Mucosa of descending colon (tissue), 3 donors: ENCODE measurements at regions not wholly inside any gene's neighbourhood (a gene's known extent, or its start where the extent isn't known, plus 50 kb on each side); places are given as distances from the start of the nearest gene placed in this dataset.

Experiments
- ATAC-seq: fragments of 200-7000 bp; cut with Tn5 transposase; one replicate; pipeline ENCODE4 v1.9.1; 2020; ENCODE audit warnings: mild to moderate bottlenecking, moderate library complexity
- DNase-seq, 3 donors: peaks; one replicate each; pipeline ENCODE4 v3.0.0-alpha.2; 2020
- H3K36me3 ChIP-seq: fragments of 200-600 bp; one replicate; pipeline ENCODE4 v1.8.0; 2021; ENCODE audit warnings: low read depth, mild to moderate bottlenecking
- H3K4me1 ChIP-seq: fragments of 200-600 bp; one replicate; pipeline ENCODE4 v1.8.0; 2021; ENCODE audit warnings: low read depth, mild to moderate bottlenecking
- H3K4me3 ChIP-seq: fragments of 200-600 bp; one replicate; pipeline ENCODE4 v1.8.0; 2021; ENCODE audit warnings: mild to moderate bottlenecking
- H3K9me3 ChIP-seq: fragments of 200-600 bp; one replicate; pipeline ENCODE4 v1.8.0; 2021; ENCODE audit warnings: mild to moderate bottlenecking
- intact Hi-C, 2 donors: fragments of 100-400 bp; cut with DNase I in 1 of 2; cut with micrococcal nuclease in 1 of 2; formaldehyde crosslinking; loops; one replicate each; pipeline versions ENCODE4 v1.11.0 to v1.11.1; 2022; cut with DNase I, micrococcal nuclease
- TF ChIP-seq, protein P1 (sequence below): fragments of 200-600 bp; IDR thresholded peaks from one replicate; pipeline ENCODE4 v1.8.0; 2022; ENCODE audit warnings: antibody characterized with exemption, mild to moderate bottlenecking
- donor health status: DM: no; HTN: no; CAD: no; lungs with moderate emphysema.
- donor health status: DM: no; HTN: no; CAD: no.
- donor health status: DM: no; HTN: yes; CAD: no.

GRCh38 chr12:65546528-65546927 is 268.0 kb downstream of the MSRB3 start:
- Histone ChIP-seq H3K36me3 (no peaks in the 10 kb centered on the region), H3K4me3 (no peak overlapping the region), H3K9me3 (peaks cover 2% of the 10 kb centered on the region), H3K4me1 (no peaks in the 10 kb centered on the region)
- no peak for ATAC-seq
- TF ChIP-seq, protein P1, sequence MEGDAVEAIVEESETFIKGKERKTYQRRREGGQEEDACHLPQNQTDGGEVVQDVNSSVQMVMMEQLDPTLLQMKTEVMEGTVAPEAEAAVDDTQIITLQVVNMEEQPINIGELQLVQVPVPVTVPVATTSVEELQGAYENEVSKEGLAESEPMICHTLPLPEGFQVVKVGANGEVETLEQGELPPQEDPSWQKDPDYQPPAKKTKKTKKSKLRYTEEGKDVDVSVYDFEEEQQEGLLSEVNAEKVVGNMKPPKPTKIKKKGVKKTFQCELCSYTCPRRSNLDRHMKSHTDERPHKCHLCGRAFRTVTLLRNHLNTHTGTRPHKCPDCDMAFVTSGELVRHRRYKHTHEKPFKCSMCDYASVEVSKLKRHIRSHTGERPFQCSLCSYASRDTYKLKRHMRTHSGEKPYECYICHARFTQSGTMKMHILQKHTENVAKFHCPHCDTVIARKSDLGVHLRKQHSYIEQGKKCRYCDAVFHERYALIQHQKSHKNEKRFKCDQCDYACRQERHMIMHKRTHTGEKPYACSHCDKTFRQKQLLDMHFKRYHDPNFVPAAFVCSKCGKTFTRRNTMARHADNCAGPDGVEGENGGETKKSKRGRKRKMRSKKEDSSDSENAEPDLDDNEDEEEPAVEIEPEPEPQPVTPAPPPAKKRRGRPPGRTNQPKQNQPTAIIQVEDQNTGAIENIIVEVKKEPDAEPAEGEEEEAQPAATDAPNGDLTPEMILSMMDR = no peak
- intact Hi-C loops = no loop called here
- no peak for DNase-seq

GRCh38 chr12:65556676-65557437 is 267.4 kb upstream of the HMGA2 start:
- intact Hi-C loops = no loop called here
- peak; percentile 70 to 89 (median 86) for DNase-seq
- Histone ChIP-seq H3K36me3 (no peaks in the 10 kb centered on the region), H3K4me1 (no peaks in the 10 kb centered on the region), H3K4me3 (no peak overlapping the region), H3K9me3 (no peaks in the 10 kb centered on the region)
- TF ChIP-seq, protein P1 = peak; percentile 72
- ATAC-seq = peak; percentile 97

GRCh38 chr12:65557438-65558181 is 266.7 kb upstream of the HMGA2 start:
- no peak for ATAC-seq
- Histone ChIP-seq H3K36me3 (no peaks in the 10 kb centered on the region), H3K4me1 (no peaks in the 10 kb centered on the region), H3K4me3 (no peak overlapping the region), H3K9me3 (no peaks in the 10 kb centered on the region)
- no peak for DNase-seq
- TF ChIP-seq, protein P1 = no peak
- intact Hi-C loops = no loop called here

DNA sequence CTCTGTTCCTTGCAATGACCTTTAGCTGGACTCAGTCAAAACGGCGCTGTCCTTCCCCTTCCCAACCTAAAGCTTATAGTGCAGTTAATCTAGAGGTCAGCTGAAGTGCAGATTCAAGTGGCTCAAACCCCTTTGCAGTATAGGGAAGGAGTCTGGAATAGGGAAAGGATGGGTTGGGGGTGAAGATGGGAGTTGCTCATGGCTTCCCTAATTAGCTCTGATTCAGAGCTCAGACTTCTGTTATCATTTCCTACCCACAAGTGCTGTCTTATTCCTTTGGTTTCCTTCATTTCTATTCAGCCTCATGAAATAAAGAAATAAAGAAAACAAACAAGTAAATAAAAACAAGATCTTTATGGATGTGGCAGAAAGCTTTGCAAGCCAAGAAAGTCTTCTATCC is 264.0 kb upstream of the HMGA2 start:
- DNase-seq (no peak), ATAC-seq (no peak)
- Histone ChIP-seq H3K4me3 (no peak overlapping the region), H3K4me1 (no peaks in the 10 kb centered on the region), H3K9me3 (no peaks in the 10 kb centered on the region), H3K36me3 (no peaks in the 10 kb centered on the region)
- intact Hi-C loops = loop anchor here in 1 of 2 donors (10.0 kb wide), 1 partner anchor 525 kb away; no protein-coding TSS in a partner anchor
- TF ChIP-seq, protein P1 = no peak

- intact Hi-C loops = loop anchor here in 1 of 2 donors (10.0 kb wide), 1 partner anchor 523 kb away; no protein-coding TSS in a partner anchor
- TF ChIP-seq, protein P1 = no peak
- Histone ChIP-seq H3K36me3 (no peaks in the 10 kb centered on the region), H3K9me3 (no peaks in the 10 kb centered on the region), H3K4me1 (no peaks in the 10 kb centered on the region), H3K4me3 (no peak overlapping the region)
- DNase-seq (no peak), ATAC-seq (no peak)
Measured at GRCh38 chr12:65561798-65562382, 262.4 kb upstream of the HMGA2 start.
